ENCODE measurements at regions not wholly inside any gene's neighbourhood (a gene's known extent, or its start where the extent isn't known, plus 50 kb on each side); places are given as distances from the start of the nearest gene placed in this dataset.
"Not testable (repeated sequence)": the region's sequence is repeated elsewhere in the genome, so short reads cannot be mapped to it uniquely, and the experiment has no call there.

DNA sequence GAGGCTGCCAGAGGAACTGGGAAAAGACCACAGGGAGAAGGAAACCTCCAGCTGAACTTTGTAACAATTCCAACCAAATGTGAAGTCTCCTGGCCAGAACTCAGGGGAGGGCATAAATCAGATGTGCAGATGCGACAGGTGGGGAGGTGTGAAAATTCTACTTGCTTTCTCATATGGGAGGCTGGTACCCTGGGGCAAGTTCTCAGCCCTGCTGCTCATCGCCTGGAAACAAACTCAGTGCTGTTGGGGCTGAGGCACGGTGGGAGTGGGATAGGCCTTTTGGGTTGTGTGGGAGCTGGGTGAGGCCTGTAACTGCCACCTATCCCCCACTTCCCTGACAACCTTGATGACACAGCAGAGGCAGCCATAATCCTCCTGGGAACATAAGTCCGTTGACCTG, 179.6 kb downstream of the ASB1 start:
- DNase-seq (ENCODE audit: low read depth) = no peak
- Histone ChIP-seq H3K27me3 (replicated peaks; ENCODE audit: control insufficient read depth, insufficient read depth, low read length) (no peaks in the 10 kb centered on the region), H3K9ac (ENCODE audit: low read length) (no peak overlapping the region), H3K36me3 (ENCODE audit: control insufficient read depth, insufficient read depth, low read length, severe bottlenecking) (no peaks in the 10 kb centered on the region), H3K9me3 (ENCODE audit: control insufficient read depth, low read length) (peaks cover 42% of the 10 kb centered on the region), H3K4me3 (ENCODE audit: low read length) (no peak overlapping the region), H3K4me1 (ENCODE audit: control insufficient read depth, insufficient read depth, low read length) (peaks cover 16% of the 10 kb centered on the region)

- Histone ChIP-seq H3K4me1 (ENCODE audit: control insufficient read depth, insufficient read depth, low read length) (no peaks in the 10 kb centered on the region), H3K9me3 (ENCODE audit: control insufficient read depth, low read length) (peaks cover 29% of the 10 kb centered on the region), H3K4me3 (ENCODE audit: low read length) (no peak overlapping the region), H3K9ac (ENCODE audit: low read length) (no peak overlapping the region), H3K27me3 (replicated peaks; ENCODE audit: control insufficient read depth, insufficient read depth, low read length) (no peaks in the 10 kb centered on the region), H3K36me3 (ENCODE audit: control insufficient read depth, insufficient read depth, low read length, severe bottlenecking) (no peaks in the 10 kb centered on the region)
- DNase-seq (ENCODE audit: low read depth) = no peak
Measured at GRCh38 chr2:238613610-238614009, 186.9 kb downstream of the ASB1 start.

GRCh38 chr2:238614376-238614775, 187.6 kb downstream of the ASB1 start:
- Histone ChIP-seq H3K36me3 (ENCODE audit: control insufficient read depth, insufficient read depth, low read length, severe bottlenecking) (no peaks in the 10 kb centered on the region), H3K9ac (ENCODE audit: low read length) (no peak overlapping the region), H3K27me3 (replicated peaks; ENCODE audit: control insufficient read depth, insufficient read depth, low read length) (no peaks in the 10 kb centered on the region), H3K9me3 (ENCODE audit: control insufficient read depth, low read length) (peaks cover 22% of the 10 kb centered on the region), H3K4me3 (ENCODE audit: low read length) (no peak overlapping the region), H3K4me1 (ENCODE audit: control insufficient read depth, insufficient read depth, low read length) (no peaks in the 10 kb centered on the region)
- DNase-seq (ENCODE audit: low read depth) = no peak

GRCh38 chr2:238615187-238615586, 188.5 kb downstream of the ASB1 start:
- Histone ChIP-seq H3K36me3 (ENCODE audit: control insufficient read depth, insufficient read depth, low read length, severe bottlenecking) (no peaks in the 10 kb centered on the region), H3K9ac (ENCODE audit: low read length) (no peak overlapping the region), H3K4me1 (ENCODE audit: control insufficient read depth, insufficient read depth, low read length) (no peaks in the 10 kb centered on the region), H3K27me3 (replicated peaks; ENCODE audit: control insufficient read depth, insufficient read depth, low read length) (no peaks in the 10 kb centered on the region), H3K9me3 (ENCODE audit: control insufficient read depth, low read length) (peaks cover 14% of the 10 kb centered on the region), H3K4me3 (ENCODE audit: low read length) (no peak overlapping the region)
- no peak for DNase-seq (ENCODE audit: low read depth)

DNA sequence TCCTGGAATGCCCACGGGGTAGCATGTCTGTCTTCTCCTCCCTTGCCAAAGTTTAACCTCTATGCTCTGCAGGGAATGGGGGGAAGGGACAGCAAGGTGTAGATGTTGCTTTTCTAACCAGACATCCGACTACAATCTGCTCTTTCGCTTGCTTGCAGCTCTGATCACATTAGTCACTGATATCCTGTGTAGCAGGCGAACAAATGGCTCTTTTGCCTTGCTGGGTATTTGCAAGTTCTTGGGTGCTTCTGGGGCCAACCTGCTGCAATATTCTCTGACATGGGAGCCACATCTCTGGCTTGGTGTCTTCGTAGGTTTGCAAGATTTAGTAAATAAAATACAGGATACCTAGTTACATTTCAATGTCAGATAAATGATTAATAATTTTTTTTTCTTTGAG, 190.0 kb downstream of the ASB1 start:
- Histone ChIP-seq H3K9me3 (ENCODE audit: control insufficient read depth, low read length) (peaks cover 11% of the 10 kb centered on the region), H3K4me3 (ENCODE audit: low read length) (no peak overlapping the region), H3K9ac (ENCODE audit: low read length) (no peak overlapping the region), H3K4me1 (ENCODE audit: control insufficient read depth, insufficient read depth, low read length) (no peaks in the 10 kb centered on the region), H3K27me3 (replicated peaks; ENCODE audit: control insufficient read depth, insufficient read depth, low read length) (no peaks in the 10 kb centered on the region), H3K36me3 (ENCODE audit: control insufficient read depth, insufficient read depth, low read length, severe bottlenecking) (no peaks in the 10 kb centered on the region)
- DNase-seq (ENCODE audit: low read depth) = no peak

DNA sequence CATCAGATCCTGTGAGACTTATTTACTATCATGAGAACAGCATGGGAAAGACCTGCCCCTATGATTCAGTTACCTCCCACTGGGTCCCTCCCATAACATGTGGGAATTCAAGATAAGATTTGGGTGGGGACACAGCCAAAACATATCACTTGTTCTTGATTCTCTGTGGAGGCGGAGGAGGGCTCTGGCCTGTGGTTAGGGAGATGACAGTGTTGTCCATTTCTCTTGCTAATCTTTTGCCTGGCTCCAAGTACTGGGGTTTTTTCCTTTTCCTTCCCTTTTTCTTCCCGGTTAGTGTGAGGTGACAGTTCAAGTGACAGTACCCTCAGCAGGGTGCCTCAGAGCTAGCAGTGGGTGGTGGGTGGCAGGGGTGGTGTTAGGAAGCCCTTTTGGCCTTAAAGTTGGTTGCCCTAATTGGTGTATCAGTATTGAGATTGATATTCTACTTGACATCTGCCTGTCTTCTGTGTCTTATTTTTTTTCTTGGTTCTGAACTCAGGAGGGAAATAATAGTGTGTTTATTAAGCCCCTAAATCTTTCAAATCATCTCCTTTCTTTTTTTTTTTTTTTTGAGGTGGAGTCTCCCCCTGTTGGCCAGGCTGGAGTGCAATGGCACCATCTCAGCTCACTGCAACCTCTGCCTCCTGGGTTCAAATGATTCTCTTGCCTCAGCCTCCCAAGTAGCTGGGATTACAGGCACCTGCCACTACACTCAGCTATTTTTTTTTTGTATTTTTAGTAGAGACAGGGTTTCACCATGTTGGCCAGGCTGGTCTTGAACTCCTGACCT, 192.0 kb downstream of the ASB1 start:
- H3K4me3 ChIP-seq (ENCODE audit: low read length); H3K27me3 ChIP-seq (replicated peaks; ENCODE audit: control insufficient read depth, insufficient read depth, low read length); DNase-seq (ENCODE audit: low read depth); H3K9me3 ChIP-seq (ENCODE audit: control insufficient read depth, low read length); H3K4me1 ChIP-seq (ENCODE audit: control insufficient read depth, insufficient read depth, low read length); H3K9ac ChIP-seq (ENCODE audit: low read length); H3K36me3 ChIP-seq (ENCODE audit: control insufficient read depth, insufficient read depth, low read length, severe bottlenecking): not testable (repeated sequence)

GRCh38 chr2:238627899-238628298, 201.2 kb downstream of the ASB1 start:
- DNase-seq (ENCODE audit: low read depth) = no peak
- peaks cover 5% of the 10 kb centered on the region for H3K27me3 ChIP-seq (replicated peaks; ENCODE audit: control insufficient read depth, insufficient read depth, low read length)
- H3K9ac ChIP-seq (ENCODE audit: low read length) = no peak overlapping the region
- H3K4me3 ChIP-seq (ENCODE audit: low read length) = no peak overlapping the region
- H3K36me3 ChIP-seq (ENCODE audit: control insufficient read depth, insufficient read depth, low read length, severe bottlenecking) = no peaks in the 10 kb centered on the region
- H3K4me1 ChIP-seq (ENCODE audit: control insufficient read depth, insufficient read depth, low read length) = no peaks in the 10 kb centered on the region
- H3K9me3 ChIP-seq (ENCODE audit: control insufficient read depth, low read length) = peaks cover 3% of the 10 kb centered on the region

- Histone ChIP-seq H3K9ac (ENCODE audit: low read length) (no peak overlapping the region), H3K27me3 (replicated peaks; ENCODE audit: control insufficient read depth, insufficient read depth, low read length) (peaks cover 5% of the 10 kb centered on the region), H3K4me1 (ENCODE audit: control insufficient read depth, insufficient read depth, low read length) (no peaks in the 10 kb centered on the region), H3K4me3 (ENCODE audit: low read length) (no peak overlapping the region), H3K9me3 (ENCODE audit: control insufficient read depth, low read length) (peaks cover 3% of the 10 kb centered on the region), H3K36me3 (ENCODE audit: control insufficient read depth, insufficient read depth, low read length, severe bottlenecking) (no peaks in the 10 kb centered on the region)
- DNase-seq (ENCODE audit: low read depth) = no peak
Measured at GRCh38 chr2:238629064-238629463, 202.3 kb downstream of the ASB1 start.

GRCh38 chr2:238631491-238632180, 204.9 kb downstream of the ASB1 start:
- H3K4me3 ChIP-seq (ENCODE audit: low read length) = no peak overlapping the region
- peaks cover 2% of the 10 kb centered on the region for H3K4me1 ChIP-seq (ENCODE audit: control insufficient read depth, insufficient read depth, low read length)
- no peak for DNase-seq (ENCODE audit: low read depth)
- H3K36me3 ChIP-seq (ENCODE audit: control insufficient read depth, insufficient read depth, low read length, severe bottlenecking) = no peaks in the 10 kb centered on the region
- H3K27me3 ChIP-seq (replicated peaks; ENCODE audit: control insufficient read depth, insufficient read depth, low read length) = peaks cover 5% of the 10 kb centered on the region
- H3K9me3 ChIP-seq (ENCODE audit: control insufficient read depth, low read length) = peaks cover 3% of the 10 kb centered on the region
- no peak overlapping the region for H3K9ac ChIP-seq (ENCODE audit: low read length)

- Histone ChIP-seq H3K9me3 (ENCODE audit: control insufficient read depth, low read length) (peaks cover under 1% of the 10 kb centered on the region), H3K36me3 (ENCODE audit: control insufficient read depth, insufficient read depth, low read length, severe bottlenecking) (no peaks in the 10 kb centered on the region), H3K4me3 (ENCODE audit: low read length) (no peak overlapping the region), H3K27me3 (replicated peaks; ENCODE audit: control insufficient read depth, insufficient read depth, low read length) (peaks cover 5% of the 10 kb centered on the region), H3K9ac (ENCODE audit: low read length) (no peak overlapping the region), H3K4me1 (ENCODE audit: control insufficient read depth, insufficient read depth, low read length) (peaks cover 4% of the 10 kb centered on the region)
- no peak for DNase-seq (ENCODE audit: low read depth)
Measured at GRCh38 chr2:238632181-238633060, 205.7 kb downstream of the ASB1 start.

Data from adipocyte (in vitro differentiated cells).